AG04450 (cell line): ENCODE measurements at regions not wholly inside any gene's neighbourhood (a gene's known extent, or its start where the extent isn't known, plus 50 kb on each side); places are given as distances from the start of the nearest gene placed in this dataset.

Source experiments
- CTCF ChIA-PET: fragments of 300-600, 350-600 bp; formaldehyde crosslinking; extraction: SDS; loops from one replicate; lab custom pipeline; 2022; ENCODE audit warnings: antibody characterized with exemption, inconsistent platforms; lab: Charles Lee
- POLR2A ChIA-PET: fragments of 350-600 bp; formaldehyde crosslinking; extraction: SDS; loops from one replicate; lab custom pipeline; 2021; ENCODE audit warnings: antibody characterized with exemption, inconsistent platforms; lab: Yijun Ruan, JAX
- DNase-seq: peaks from one replicate; pipeline ENCODE4 v3.0.0-alpha.2; 2011; ENCODE audit warnings: low read depth, low spot score
- H3K27ac ChIP-seq: one replicate; pipeline ENCODE4 v1.5.1; 2012; ENCODE audit warnings: low read depth, low read length, control low read depth
- H3K27me3 ChIP-seq: one replicate; pipeline ENCODE4 v1.6.0; 2012; ENCODE audit warnings: low read length; ENCODE audit not compliant: control insufficient read depth, insufficient read depth
- H3K4me3 ChIP-seq: 2 replicates; pipeline ENCODE4 v1.5.1; 2011; ENCODE audit warnings: mild to moderate bottlenecking, low read depth, low read length, control low read depth
- H3K9me3 ChIP-seq: 2 replicates; pipeline ENCODE4 v1.5.1; 2012; ENCODE audit warnings: low read length; ENCODE audit not compliant: control insufficient read depth, insufficient read depth
- TF ChIP-seq, protein P1 (sequence below): IDR thresholded peaks from 2 replicates; pipeline ENCODE4 v1.5.1; 2011; ENCODE audit warnings: low read depth, low read length, control low read depth, inconsistent platforms

DNA sequence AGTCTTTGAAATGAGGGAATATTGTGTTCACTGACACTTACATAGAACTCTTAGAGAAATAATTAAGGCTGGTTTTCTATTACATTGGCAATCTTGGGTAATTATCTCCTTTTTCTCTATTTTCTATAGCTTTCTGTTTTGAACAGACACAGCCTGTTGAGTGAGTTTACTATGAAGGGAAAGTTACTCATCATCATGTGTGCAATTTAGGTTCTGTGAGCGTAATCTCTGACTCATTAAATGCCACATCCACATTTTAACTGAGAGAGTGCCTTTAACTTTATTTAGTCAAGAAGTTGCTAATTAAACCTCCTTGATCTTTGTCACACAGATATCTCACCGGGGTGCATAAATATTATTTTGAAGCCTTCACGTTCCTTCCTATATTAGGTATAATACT, 174.0 kb upstream of the SLC8A1 start:
- TF ChIP-seq, protein P1, sequence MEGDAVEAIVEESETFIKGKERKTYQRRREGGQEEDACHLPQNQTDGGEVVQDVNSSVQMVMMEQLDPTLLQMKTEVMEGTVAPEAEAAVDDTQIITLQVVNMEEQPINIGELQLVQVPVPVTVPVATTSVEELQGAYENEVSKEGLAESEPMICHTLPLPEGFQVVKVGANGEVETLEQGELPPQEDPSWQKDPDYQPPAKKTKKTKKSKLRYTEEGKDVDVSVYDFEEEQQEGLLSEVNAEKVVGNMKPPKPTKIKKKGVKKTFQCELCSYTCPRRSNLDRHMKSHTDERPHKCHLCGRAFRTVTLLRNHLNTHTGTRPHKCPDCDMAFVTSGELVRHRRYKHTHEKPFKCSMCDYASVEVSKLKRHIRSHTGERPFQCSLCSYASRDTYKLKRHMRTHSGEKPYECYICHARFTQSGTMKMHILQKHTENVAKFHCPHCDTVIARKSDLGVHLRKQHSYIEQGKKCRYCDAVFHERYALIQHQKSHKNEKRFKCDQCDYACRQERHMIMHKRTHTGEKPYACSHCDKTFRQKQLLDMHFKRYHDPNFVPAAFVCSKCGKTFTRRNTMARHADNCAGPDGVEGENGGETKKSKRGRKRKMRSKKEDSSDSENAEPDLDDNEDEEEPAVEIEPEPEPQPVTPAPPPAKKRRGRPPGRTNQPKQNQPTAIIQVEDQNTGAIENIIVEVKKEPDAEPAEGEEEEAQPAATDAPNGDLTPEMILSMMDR: no peak

DNA sequence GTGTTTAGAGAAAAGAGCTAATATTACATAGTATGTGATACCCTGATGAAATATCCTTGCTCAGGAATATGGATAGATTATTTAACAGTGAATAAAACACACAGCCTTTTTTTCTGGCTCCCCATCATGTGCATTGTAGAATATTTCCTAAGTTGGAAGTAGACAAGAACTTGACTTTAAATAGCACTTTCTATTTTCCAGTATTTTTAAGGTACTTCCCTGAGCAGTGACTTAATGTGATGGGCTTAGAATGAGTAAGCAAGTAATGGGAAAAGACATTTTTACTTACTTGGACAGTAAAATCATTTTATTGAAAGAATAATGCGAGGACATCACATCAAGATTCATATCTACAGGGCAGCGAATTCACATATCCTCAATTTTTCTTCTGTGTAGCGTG, 176.7 kb upstream of the SLC8A1 start:
- no peak for DNase-seq
- H3K4me3 ChIP-seq: no peak overlapping the region
- H3K27me3 ChIP-seq: no peaks in the 10 kb centered on the region
- no peak overlapping the region for H3K27ac ChIP-seq
- ChIA-PET CTCF (interaction anchor here (1.4 kb wide), 1 partner anchor 11 kb away, joined by 3 read pairs; no protein-coding TSS in a partner anchor), POLR2A (interaction anchor here (0.6 kb wide), 2 partner anchors 176 to 714 kb away, joined by 3 to 4 read pairs; no protein-coding TSS in a partner anchor)
- TF ChIP-seq, protein P1: no peak
- H3K9me3 ChIP-seq: no peaks in the 10 kb centered on the region

More for the DNA sequence above, 174.0 kb upstream of the SLC8A1 start:
- Histone ChIP-seq H3K27me3 (no peaks in the 10 kb centered on the region), H3K27ac (no peak overlapping the region), H3K4me3 (no peak overlapping the region), H3K9me3 (no peaks in the 10 kb centered on the region)
- DNase-seq: peak; percentile 36
- POLR2A ChIA-PET: interaction anchor here (0.6 kb wide), 1 partner anchor 10 kb away, joined by 5 read pairs; no protein-coding TSS in a partner anchor
- CTCF ChIA-PET: no interaction called here

DNA sequence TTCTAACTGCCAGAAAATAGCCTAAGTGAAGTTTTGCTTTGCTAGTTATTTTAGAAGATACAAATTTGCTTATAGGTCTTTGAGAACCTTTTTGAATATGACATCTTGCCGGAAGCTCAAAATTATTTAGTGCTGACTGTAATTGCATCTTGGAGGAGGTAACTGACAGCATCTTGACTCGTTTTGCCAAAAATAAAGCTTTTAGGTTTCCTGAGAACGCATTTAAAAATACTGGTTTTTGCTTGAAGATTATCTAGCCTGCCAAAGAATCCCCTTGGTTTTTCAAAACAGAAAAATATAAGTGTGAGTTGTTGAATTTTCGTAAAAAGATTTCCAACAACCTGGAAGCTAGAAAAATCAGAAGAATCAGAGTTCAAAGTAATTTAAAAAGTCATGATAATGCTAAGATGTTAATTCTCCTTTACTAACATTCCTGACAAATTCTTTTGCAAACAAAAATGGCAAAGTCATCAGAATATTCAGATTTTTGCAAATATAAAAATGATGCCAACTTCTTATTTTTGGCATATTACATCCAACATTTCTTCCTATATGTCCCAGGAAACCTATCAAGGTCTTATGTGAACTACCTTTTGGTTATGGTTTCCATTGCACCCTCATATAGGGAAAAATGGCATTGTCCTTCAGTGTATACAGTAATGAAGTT, 178.0 kb upstream of the SLC8A1 start:
- ChIA-PET POLR2A (no interaction called here), CTCF (no interaction called here)
- DNase-seq: no peak
- no peak overlapping the region for H3K27ac ChIP-seq
- H3K4me3 ChIP-seq: no peak overlapping the region
- no peaks in the 10 kb centered on the region for H3K27me3 ChIP-seq
- TF ChIP-seq, protein P1: no peak
- no peaks in the 10 kb centered on the region for H3K9me3 ChIP-seq

DNA sequence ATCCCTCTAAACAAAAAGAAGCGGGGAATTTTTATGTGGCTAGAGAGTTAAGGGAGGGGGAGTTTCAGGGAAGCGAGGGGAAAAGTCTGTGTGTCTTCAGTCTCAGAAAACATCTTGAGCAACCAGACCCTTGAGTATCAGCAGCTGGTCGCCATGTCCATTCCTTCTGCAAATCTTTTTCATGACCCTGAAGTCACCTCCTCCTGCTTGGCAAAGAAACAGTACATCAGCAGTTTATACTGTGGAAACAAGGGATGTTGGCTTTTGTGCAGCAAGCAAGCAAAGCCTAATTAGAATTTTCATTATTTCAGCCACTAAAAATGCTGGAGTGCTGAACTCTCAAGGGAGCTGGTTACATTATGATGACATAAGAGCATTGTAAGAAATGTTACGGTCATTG, 187.4 kb upstream of the SLC8A1 start:
- ChIA-PET CTCF (interaction anchor here (1.0 to 1.1 kb wide), 2 partner anchors 11 to 85 kb away, joined by 3 read pairs; no protein-coding TSS in a partner anchor), POLR2A (no interaction called here)
- DNase-seq: no peak
- Histone ChIP-seq H3K9me3 (no peaks in the 10 kb centered on the region), H3K27me3 (no peaks in the 10 kb centered on the region), H3K4me3 (no peak overlapping the region), H3K27ac (no peak overlapping the region)
- TF ChIP-seq, protein P1: no peak

DNA sequence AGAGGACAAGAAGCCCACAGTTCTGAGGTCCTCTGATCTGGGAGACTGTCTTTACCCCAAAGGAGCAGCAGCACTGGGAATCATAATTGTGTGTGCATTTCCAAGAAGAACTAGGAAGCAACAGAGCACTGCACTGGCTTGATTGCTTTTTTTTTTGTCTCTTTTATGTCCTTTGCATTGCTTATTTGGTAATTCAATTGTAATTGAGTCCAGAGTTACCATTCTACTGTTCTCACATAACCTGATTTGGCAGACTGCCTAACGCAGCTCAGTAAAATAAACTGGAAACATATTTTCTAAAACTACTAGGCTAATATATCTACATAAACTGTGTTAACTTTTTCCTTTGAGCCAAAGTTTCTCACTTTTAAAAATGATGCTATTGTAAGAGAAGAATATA, 190.3 kb upstream of the SLC8A1 start:
- POLR2A ChIA-PET: no interaction called here
- H3K27me3 ChIP-seq: no peaks in the 10 kb centered on the region
- H3K4me3 ChIP-seq: no peak overlapping the region
- no peak overlapping the region for H3K27ac ChIP-seq
- DNase-seq: no peak
- no peaks in the 10 kb centered on the region for H3K9me3 ChIP-seq
- CTCF ChIA-PET: no interaction called here
- TF ChIP-seq, protein P1: no peak
